PFSK-1 (cell line): ENCODE measurements at regions not wholly inside any gene's neighbourhood (a gene's known extent, or its start where the extent isn't known, plus 50 kb on each side); places are given as distances from the start of the nearest gene placed in this dataset.

Experiments
- FOXP2 ChIP-seq: optimal IDR thresholded peaks from 2 replicates; pipeline ENCODE3; 2011; ENCODE audit warnings: borderline replicate concordance, control low read depth, inconsistent platforms; ENCODE audit not compliant: insufficient read depth; ENCODE audit errors: extremely low read length, extremely low read depth
- POLR2AphosphoS5 ChIP-seq: IDR thresholded peaks from 2 replicates; pipeline ENCODE4 v1.6.1; 2012; ENCODE audit warnings: low read depth, mild to moderate bottlenecking, control low read depth, low read length, moderate library complexity
- REST ChIP-seq, 2 experiments: IDR thresholded peaks; 2 replicates each; pipeline versions ENCODE4 v1.6.1 to v1.8.0; 2011 to 2012; ENCODE audit warnings: low read depth in 2 of 2, low read length in 2 of 2, control low read depth in 1 of 2, inconsistent platforms in 1 of 2, mild to moderate bottlenecking in 1 of 2, moderate library complexity in 1 of 2; ENCODE audit not compliant: insufficient read depth in 1 of 2
- SIN3A ChIP-seq: IDR thresholded peaks from 2 replicates; pipeline ENCODE4 v1.6.1; 2012; ENCODE audit warnings: mild to moderate bottlenecking, low read length, moderate library complexity, borderline replicate concordance; ENCODE audit not compliant: insufficient read depth
- TAF1 ChIP-seq: IDR thresholded peaks from 2 replicates; pipeline ENCODE4 v1.6.1; 2012; ENCODE audit warnings: low read length, control low read depth, borderline replicate concordance; ENCODE audit not compliant: insufficient read depth

DNA sequence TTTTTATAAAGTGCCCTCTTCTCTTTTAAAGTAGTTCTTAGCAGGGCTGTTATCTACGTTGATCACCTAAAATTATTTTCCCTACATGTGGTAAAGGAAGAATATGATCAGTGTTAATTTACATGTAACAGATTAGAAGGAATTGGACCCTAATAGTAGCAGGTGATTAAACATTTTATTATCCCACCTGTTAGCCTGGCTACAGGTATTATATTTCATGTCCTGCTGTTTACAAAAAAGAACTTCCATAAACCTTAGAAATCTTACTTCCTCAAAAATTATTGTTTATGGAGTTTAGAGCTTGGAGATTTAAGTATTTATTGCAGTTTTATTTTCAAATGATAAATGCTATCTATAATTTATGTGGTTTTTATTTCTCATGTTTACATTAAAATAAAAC, 1226.7 kb downstream of the UQCRFS1 start:
- no peak for TF ChIP-seq SIN3A
- TF ChIP-seq REST (IDR thresholded peaks at IDR 0.05; ENCODE audit: insufficient read depth in 1 of 2, low read depth in 2 of 2, low read length in 2 of 2) = no peak
- no peak for TF ChIP-seq POLR2AphosphoS5
- TF ChIP-seq FOXP2 = no peak
- no peak for TF ChIP-seq TAF1

DNA sequence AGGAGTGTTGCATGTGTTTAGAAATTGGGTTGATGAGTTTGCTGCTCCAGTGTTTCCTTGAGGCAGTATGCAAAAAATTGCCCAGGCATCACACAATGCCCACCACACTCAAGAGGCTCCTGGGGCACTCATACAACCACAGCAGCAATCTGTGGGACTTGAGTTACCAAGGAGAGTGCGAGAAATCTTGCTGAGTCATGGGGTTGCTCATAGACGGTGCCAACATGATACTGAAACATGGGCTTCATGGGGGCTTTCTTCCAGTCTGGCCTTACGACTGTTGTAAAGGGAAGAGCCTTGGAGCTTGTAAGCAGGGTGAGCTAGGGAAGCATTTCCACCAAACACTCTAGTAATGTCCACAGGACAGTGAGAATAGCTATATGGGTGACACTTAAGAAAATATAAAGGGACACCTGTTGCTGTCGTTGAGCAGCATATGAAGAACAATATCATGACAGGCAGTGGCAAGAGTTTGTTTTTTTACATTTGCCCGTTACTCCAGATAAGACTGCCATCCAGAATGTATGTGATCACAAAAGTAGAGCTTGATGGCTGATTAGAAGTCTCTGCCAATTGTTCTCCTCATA, 1237.4 kb downstream of the UQCRFS1 start:
- TF ChIP-seq FOXP2 (no peak), REST (IDR thresholded peaks at IDR 0.05; ENCODE audit: insufficient read depth in 1 of 2, low read depth in 2 of 2, low read length in 2 of 2) (no peak), SIN3A (no peak), TAF1 (no peak), POLR2AphosphoS5 (no peak)

DNA sequence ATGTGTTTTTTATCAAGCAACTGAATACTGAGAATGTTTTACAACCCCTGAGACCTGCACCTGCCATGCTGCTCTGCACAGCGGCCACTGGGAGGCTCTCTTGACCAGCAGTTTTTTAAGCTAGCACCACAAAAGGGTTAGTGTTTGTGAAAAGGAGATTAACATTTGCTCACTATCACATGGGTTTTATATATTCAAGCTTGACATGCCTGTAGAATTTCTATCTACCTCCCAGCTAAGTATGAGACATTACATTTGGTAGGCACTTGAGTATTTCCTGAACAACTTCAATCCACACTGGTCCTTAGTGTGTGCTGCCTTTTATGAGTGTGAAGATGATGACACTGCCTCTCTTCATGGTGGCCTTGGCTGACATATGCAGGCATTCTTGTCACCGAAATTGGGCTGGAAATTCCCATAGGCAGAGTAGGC, 1238.9 kb downstream of the UQCRFS1 start:
- no peak for TF ChIP-seq FOXP2
- TF ChIP-seq REST (IDR thresholded peaks at IDR 0.05; ENCODE audit: insufficient read depth in 1 of 2, low read depth in 2 of 2, low read length in 2 of 2) = no peak
- TF ChIP-seq POLR2AphosphoS5 = no peak
- no peak for TF ChIP-seq TAF1
- TF ChIP-seq SIN3A = no peak

- no peak for TF ChIP-seq POLR2AphosphoS5
- no peak for TF ChIP-seq SIN3A
- no peak for TF ChIP-seq FOXP2
- TF ChIP-seq REST (IDR thresholded peaks at IDR 0.05; ENCODE audit: insufficient read depth in 1 of 2, low read depth in 2 of 2, low read length in 2 of 2) = no peak
- no peak for TF ChIP-seq TAF1
Observed at GRCh38 chr19:27972291-27973040, 1240.5 kb downstream of the UQCRFS1 start.

DNA sequence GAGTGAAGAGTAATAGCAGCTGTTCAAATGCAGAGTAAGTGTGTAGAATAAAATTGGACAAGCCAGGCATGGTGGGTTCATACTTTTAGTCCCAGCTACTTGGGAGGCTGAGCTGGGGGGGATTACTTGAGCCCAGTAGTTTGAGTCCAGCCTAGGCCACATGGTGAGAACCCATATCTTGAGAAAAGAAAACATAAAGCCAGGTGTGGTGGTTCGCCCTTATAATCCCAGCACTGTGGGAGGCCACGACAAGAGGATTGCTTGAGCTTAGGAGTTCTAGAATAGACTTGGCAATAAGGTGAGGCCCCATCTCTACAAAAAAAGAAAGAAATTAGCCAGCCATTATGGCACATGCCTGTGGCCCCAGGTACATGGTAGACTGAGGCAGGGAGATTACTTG, 1241.1 kb downstream of the UQCRFS1 start:
- TF ChIP-seq SIN3A (no peak), TAF1 (no peak), REST (IDR thresholded peaks at IDR 0.05; ENCODE audit: insufficient read depth in 1 of 2, low read depth in 2 of 2, low read length in 2 of 2) (no peak), FOXP2 (no peak), POLR2AphosphoS5 (no peak)
